Stimulated activated CD4-positive, alpha-beta T cell treated with anti-CD3 and anti-CD28 coated beads, Interleukin-15, amount 100 ng/mL, for 1 hour (primary cell): ENCODE measurements at regions not wholly inside any gene's neighbourhood (a gene's known extent, or its start where the extent isn't known, plus 50 kb on each side); places are given as distances from the start of the nearest gene placed in this dataset.

Experiments
- DNase-seq, 2 donors: peaks; one replicate each; pipeline ENCODE4 v3.0.0-alpha.2; 2020; ENCODE audit warnings: low read depth in 1 of 2, low spot score in 1 of 2

DNA sequence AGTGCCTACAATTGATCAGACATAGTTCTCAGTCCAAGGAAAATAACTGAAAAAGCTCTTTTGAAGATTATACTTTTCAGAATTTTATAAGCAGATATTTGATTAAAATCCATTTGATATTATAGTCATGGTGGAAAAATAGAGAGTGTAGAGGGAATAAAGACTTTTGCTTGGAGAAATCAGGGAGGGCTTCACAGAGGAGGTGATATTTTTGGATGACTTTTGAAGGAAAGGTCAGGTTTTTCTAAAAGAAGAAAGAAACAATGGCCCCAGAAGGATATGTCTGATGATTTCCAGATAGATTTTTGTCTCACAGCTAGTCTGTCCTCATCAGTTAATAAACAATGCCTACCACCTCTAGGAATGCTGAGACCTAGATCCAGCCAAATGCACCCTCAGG is 806.3 kb upstream of the CELF2 start:
- DNase-seq: no peak

DNA sequence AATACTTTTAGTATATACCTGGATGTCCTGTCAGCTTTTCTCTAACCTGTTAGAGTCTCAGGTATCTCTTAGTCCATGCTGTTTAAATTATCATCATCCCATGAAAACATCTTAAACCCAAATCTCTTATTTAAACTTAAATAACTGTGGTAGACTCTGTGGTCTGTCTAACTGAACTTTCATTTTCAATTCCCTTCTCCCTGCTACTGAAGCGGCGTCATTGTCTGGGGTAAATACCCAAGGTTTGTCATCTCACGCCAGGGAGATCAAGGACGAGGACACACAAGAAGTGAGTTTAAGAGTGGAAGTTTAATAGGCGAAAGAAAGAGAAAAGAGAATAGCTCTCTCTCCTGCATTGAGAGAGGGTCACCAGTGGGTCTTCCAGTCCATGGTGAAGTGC is 804.4 kb upstream of the CELF2 start:
- DNase-seq: no peak

DNA sequence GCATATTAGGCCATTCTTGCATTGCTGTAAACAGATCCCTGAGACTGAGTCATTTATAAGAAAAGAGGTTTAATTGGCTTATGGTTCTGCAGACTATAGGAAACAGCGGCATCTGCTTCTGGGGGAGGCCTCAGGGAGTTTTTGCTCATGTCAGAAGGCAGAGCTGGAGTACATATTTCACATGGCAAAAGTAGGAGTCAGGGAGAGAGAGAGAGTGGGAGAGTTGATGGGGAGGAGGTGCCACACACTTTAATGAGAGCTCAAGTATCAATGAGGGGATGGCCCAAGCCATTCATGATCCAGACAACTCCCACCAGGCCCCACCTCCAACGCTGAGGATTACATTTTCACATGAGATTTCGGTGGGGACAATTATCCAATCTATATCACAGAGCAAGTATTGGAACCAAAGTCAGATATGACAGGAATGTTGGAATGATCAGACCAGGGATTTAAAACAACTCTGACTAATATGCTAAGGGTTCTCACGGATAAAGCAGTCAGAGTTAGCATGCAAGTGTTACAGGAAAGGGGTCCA is 795.3 kb upstream of the CELF2 start:
- no peak for DNase-seq

DNA sequence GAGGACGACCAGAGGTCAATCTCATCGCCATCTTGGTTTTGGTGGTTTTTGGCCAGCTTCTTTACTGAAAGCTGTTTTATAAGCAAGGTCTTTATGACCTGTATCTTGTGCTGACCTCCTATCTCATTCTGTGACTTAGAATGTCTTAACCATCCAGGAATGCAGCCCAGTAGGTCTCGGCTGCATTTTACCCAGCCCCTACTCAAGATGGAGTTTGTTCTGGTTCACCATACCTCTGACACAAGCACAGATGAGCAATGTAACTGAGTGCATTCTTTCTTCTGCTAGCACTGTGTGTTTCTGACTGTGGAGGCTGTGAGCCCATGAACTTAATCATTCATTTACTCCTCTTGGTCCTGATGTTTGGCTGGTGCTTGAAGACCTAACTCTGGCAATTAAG is 794.5 kb upstream of the CELF2 start:
- DNase-seq: no peak

DNA sequence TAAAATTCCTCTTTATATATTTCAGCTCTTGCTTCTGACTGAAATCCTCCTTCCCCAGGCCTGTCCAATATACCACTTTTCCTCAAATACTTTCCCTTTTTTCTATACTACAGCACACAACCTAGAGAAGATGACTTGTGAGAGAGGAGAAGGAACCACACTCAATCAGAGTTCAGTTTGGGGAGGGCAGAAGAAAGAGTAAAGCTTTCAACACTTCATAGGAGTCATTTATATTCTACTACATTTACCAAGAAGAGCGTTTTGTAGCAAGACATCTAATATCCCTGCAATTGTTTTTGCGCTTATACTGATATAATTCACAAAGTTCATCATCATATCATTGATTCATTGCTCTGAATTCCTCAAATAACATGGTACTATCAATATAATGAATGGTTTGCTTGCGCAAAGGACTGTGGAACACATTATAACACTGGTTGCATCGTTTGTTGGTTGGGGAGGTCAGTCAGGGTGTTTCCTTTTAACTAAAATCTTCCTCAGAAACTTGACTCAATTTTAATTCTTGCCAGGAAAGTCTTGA is 792.5 kb upstream of the CELF2 start:
- no peak for DNase-seq

DNA sequence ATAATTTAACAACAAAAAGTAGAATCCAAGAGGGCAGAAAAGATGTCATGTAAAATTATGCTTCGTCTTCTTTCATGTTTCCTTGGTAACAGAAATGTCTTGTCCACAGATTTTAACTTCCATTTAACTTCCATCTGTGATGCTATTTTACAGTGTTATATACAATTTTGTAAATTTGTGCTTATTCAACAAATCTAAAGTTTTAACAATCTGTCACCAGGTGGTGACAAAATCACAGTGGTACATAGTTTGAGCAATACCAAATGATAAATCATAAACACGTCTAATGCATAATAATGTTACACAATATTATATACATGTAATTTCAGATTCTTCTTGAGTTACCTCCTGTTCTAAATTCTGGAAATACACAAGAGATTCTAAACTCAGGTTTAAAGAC is 784.4 kb upstream of the CELF2 start:
- no peak for DNase-seq

DNA sequence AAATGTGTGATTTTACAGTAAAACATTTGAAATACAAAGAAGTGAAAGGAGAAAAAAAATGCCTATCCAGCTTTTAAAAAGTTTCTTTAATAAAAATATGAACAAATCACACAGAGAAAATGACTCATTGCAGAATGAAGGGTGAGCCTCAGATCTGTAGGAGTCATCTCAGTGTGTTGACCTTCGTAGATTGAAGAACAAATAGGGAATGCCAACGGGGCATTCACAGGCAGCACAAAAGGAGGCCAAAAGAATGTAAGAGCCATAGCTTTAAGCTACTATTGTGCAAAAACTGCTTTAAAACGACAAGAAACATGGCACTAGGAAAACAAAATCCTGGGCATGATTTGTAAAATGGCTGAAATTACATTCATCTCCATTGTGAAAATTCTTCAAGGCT is 782.7 kb upstream of the CELF2 start:
- DNase-seq: no peak

DNA sequence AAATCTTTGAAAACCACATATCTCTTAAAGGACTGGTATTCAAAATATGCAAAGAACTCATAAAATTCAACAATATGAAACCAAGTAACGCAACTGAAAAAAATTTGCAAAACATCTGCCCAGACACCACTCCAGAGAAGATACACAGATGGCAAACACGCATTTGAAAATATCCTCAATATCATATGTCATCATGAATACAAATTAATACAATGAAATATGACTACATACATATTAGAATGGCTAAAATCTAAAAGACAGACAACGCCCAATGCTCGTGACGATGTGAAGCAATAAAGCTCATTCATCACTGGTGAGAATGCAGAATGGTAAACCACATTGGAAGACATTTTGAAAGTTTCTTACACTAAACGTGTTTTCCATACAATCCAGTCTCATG is 770.1 kb upstream of the CELF2 start:
- DNase-seq: no peak

DNA sequence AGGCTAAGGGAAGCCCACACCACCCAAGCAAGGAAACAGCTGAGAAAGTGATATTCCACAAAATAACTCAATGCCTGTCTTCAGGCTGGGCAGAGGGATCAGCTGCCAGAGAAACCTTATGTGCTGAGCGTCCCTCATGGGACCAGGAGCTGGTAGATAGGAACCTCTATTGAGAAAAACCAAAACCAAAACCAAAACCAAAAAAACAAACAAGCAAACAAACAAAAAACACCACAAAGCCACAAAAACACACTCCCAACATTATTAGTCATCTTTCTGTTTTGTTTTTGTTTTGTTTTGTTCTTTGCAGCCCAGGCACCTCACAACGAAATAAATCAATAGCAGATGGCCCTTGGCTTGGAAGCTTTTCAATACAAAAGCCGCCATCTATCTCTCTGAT is 760.8 kb upstream of the CELF2 start:
- no peak for DNase-seq

DNA sequence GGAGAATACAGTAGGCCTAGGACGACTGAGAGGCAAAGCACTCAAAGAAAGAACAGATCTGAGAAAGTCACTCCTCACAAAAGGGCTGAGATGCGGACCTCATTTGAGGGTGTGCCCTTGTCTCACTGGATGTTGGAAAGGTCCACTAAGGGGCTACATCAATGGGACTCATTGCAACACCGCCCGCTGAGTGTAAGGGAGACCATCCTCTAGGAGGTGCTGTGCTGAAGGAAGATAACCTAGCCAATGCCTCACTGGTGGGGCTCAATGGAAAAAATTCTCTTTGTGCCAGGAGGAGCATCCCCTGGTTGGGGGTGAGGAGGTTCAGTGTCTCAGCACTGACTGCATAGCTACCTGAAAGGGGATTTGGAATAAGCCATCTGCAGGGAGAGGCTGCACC is 758.7 kb upstream of the CELF2 start:
- no peak for DNase-seq

DNA sequence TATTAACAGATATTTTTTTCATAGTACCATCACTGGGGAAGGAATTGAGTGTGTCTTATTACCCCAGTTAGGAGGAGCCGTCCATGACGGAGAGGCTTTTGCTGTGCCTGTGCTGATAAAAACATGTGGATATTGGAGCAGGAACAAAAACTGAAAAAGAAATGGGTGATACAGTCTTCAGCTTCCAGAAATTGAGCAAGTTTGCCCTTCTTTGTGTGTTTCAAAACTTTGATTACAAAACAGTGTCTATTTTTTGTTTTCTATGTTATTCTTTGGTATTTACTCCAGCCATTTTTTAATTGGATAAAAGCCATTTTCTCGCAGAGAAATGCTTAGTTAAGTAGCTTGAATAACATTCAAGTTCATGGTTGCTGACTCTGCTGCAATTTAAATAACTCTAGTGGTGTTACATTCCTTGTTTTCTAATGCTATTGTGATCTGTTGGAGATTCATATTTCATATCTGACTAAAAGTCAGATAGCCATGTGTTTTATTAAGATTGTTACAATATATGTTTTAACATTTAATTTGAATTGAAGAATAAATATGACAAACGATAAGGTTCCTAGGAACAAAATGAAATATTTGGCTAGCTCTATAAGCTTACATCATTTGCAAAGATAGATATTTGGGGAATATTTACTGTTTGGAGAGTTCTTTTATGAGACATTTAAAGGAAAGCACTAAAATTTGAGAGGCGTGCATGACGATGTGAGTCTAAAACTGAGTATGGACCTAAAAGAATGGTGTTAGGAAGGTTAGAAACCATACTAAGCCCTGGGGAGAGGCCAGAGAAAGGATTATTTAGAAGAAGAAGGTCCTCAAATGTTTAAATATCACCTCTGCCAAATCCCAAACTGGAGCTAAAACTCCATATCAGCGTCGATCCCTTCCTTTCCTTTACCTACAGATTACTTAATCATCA is 747.3 kb upstream of the CELF2 start:
- no peak for DNase-seq

DNA sequence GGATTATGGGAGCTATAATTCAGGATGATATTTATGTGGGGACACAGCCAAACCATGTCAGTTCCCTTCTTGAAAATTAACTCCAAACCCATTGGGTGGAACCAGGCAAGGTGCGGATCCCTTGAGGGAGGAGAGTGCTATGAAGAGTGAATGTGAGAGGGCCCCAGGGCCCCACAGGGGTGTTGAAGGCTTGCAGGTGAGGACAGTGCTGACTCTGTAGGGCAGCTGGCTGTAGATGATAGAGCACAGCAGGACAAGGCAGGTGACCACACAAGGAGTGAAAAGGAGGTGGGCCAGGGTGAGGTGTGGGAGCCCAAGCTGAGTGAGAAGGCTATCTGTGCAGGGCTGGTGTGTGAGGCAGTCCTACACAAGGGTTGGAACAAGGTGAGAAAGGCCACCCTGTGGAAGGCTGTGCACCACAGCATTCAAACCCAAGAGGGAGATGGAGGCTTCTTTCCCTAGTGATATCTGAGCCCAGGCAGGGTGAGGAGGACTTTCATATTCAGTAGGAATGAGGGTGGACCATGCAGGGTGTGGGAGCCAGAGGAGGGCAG is 746.0 kb upstream of the CELF2 start:
- no peak for DNase-seq

DNA sequence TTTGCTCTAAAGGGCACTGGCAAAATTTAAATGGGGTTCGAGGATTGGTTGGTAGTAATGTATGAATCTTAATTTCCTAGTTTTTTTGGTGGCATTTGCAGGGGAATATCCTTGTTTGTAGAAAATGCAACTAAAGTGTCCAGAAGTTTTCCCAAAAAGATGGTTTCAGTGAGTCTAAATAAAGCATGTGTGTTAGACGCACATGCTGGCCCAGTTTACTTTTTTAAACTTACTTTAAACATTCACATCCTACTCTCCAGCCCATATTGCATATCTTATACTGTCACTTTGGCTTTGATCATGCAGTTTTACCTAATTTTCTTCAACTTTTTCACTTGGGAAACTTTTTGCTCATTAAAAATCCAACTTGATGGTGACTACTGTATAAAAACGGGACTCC is 744.0 kb upstream of the CELF2 start:
- DNase-seq: no peak

DNA sequence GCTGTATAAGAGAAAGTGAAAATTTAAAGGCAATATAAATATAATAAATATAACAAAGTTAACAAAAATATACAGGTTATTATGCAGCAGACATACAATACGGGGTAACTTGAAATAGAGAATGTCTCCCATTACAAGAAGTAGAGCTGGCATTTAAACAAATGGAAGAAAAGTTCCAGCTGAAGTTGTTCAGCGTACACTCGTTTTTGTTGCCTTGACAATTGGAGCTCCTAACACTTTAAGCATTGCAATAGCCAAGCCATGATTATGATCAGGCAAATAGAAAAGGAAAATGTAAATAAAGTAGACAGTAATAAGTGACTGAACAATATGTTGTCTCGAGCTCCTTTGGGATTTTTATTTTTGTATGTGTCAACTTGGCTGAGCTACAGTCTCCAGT is 737.8 kb upstream of the CELF2 start:
- DNase-seq: no peak

DNA sequence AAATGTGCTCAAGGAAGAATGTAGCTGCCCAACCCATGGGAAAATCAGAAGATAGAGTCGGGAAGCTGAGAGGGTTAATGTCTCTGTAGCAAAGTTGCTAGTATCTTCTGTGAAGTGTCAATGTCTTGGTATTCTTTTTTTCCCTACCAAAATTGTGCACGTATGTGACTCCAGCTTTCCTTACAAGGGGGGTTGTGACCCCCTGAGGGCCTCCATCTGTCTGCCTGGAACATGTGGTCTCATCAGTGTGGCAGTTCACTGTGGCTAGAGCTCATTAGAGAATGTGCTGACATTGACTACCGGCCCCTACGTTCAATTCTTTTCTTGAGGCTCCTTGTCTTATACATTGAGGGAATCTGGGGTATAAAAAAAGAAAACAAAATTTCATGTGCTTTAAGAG is 725.2 kb upstream of the CELF2 start:
- DNase-seq: no peak

DNA sequence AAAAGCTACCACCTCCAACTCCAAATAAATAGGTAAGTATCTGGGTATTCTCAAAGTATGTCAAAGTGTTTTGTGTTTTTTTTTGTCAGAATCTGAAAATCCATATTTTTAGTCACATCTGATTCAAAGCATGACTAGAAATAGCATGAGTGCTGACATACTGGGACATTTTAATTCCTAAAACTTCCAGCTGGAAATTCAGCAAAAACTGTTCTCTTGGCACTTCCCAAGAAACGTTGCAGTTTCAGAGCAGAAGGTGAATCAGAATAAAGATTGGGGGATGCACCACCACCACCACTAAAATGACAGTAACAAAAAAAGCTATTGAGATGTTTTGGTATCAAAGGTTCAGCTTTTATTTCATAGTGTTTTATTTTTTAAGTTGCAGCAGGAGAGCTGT is 724.6 kb upstream of the CELF2 start:
- DNase-seq: no peak

DNA sequence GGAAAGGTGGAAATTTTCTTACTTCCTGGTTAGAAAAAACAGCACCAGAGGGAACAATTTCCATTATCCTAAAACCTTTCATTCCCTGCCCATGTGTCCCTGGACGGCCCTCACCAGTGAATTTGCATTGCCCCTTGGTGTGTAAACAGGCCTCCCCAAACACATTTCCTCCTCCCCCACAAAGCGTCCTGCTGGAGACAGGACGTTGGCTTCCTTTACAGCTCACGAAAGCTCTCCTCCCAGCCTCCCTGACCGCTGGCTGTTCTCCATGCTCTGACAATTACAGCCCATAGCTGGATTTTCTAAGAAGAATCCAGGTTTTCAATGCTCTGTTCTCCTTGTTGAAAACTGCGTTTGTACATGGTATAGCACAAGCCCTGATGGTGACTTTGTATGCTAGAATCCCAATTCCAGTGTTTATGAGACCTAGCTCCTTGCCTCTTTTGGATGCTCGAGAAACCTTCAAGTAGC is 724.2 kb upstream of the CELF2 start:
- DNase-seq: no peak

DNA sequence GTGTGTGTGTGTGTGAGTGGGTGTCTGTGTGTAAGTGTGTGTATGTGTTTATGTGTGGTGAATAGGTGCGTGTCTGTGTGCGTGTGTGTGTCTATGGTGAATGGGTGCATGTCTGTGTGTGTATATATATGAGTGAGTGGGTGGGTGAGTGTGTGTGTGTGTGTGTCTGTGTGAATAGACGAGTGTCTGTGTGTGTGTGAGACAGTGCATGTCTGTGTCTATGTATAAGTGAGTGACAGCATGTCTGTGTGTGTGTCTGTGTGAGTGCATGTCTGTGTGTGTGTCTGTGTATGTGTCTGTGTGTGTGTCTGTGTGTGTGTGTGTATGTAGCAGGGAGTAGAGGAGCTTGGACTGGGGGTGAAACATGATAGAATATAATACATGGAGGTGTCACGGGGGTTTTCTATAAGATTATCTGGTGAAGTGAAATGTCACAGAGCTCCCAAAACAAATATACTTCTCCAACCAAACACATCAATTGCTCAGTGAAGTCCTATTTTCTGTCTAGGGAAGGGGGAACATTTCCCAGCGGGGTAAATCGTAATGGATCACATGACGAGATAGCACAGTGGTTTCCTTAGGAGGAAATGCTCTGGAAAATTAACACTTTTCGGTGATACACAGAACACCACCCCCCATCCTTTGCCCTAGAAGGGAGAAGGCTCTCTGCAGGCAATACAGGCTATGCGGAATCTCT is 723.3 kb upstream of the CELF2 start:
- no peak for DNase-seq

DNA sequence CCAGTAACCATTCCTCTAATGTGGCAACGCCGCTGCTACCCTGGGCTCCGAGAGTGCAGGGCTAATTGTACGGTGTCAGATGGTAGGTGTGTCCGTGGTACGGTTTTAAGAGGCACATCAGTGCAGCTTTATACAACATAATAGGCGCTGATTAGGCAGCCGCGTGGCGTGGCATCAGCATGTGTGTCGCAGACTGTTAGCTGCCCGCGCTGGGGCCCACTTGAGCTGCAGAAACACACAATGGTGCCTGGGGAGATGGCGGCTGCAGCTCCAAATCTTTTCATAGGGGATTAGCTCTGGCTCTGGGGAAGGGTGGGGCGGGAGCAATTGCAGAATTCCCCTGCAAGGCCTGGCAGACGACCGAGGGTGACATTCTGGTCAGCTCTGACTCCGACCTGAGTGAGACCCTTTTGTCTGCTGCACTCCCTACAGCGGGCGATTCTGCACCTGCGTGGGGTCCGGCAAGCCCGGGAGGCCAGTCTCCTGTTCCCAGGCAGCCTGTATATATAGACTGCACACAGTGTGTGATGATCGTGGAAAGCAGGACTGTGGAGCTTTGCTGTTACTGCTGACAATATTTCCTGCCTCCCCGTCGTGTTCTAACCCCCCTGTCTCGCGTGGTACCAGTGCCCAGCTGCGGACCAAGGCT is 722.7 kb upstream of the CELF2 start:
- DNase-seq: no peak

DNA sequence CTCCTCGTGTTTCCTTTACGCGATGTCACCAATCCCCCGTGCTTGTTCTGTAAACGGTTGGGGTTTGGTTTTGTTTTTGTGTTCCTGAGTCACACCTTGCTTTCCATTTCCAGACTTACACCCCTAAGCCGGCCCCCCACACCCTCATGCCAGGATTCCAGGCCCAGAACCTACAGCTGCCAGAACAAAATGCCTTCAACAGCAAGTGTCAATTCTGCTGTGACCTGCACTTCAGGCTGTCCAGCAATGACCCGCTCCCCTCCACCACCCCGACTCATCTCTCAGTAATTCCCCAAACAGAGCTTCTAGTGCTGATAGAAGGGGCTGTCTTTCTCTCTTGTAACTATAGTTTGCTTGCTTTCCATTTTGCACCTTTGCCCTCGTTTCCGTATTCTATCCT is 722.1 kb upstream of the CELF2 start:
- no peak for DNase-seq

DNA sequence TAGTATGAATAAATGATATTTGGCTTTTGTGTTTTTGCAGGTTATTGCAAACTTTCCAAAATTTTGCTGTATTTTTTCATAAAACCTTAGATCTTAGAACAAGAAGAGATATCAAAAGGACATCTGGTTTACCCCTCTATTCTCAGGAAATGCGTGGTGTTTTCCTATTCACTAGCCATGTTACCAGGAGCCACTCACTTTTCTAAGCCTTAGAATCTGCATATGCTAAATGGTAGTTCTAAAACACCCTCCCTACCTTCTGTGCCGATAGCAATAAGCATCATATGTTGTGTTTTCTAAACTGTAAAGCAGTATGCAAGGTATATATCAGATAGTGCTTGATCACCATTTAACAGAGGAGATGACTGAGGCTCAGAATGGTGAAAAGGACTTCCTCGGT is 715.0 kb upstream of the CELF2 start:
- DNase-seq: no peak
